Stomach smooth muscle (tissue), 2 donors: ENCODE measurements at regions not wholly inside any gene's neighbourhood (a gene's known extent, or its start where the extent isn't known, plus 50 kb on each side); places are given as distances from the start of the nearest gene placed in this dataset.
A peak's percentile ranks its signal among the peaks of the same experiment; 100 is the strongest.

Experiments used
- H3K27ac ChIP-seq: one replicate; pipeline ENCODE4 v1.7.0; 2013; ENCODE audit warnings: mild to moderate bottlenecking, low read length, inconsistent platforms
- H3K27me3 ChIP-seq, 2 donors: one replicate each; pipeline ENCODE4 v1.7.0; 2013; ENCODE audit warnings: low read length in 2 of 2; ENCODE audit not compliant: insufficient read depth in 2 of 2, control insufficient read depth in 1 of 2
- H3K36me3 ChIP-seq, 2 donors: one replicate each; pipeline ENCODE4 v1.7.0; 2013; ENCODE audit warnings: low read length in 2 of 2; ENCODE audit not compliant: control insufficient read depth in 2 of 2, insufficient read depth in 2 of 2
- H3K4me1 ChIP-seq: one replicate; pipeline ENCODE4 v1.7.0; 2013; ENCODE audit warnings: low read length; ENCODE audit not compliant: control insufficient read depth, insufficient read depth
- H3K4me3 ChIP-seq, 2 donors: one replicate each; pipeline ENCODE4 v1.7.0; 2013; ENCODE audit warnings: low read length in 2 of 2
- H3K9ac ChIP-seq, 2 donors: one replicate each; pipeline ENCODE4 v1.7.0; 2013; ENCODE audit warnings: low read length in 2 of 2, mild to moderate bottlenecking in 1 of 2
- H3K9me3 ChIP-seq, 2 donors: one replicate each; pipeline ENCODE4 v1.7.0; 2013; ENCODE audit warnings: low read length in 2 of 2; ENCODE audit not compliant: control insufficient read depth in 2 of 2
- donor health status: healthy.
- donor health status: Pancreatic carcinoma.

DNA sequence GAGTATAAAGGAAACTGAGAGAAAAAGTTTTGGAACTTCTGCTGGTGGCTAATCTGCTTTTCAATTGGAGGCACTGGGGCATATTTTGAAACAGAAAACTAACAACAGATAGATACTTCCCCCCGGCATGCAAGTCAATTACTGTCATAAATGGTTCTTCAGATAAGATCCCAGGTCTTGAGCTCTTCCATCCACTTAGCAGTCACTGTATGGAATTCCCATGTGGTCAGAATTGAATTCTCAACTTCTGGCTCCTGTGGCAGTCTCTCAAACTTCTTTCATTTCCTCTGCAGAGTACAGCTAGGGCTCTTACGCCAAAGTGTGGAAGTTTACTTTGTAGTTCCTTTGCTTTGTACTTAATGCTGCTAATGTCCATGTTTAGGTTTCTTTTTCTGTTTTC lies 452.2 kb downstream of the IPO8 start:
- no peaks in the 10 kb centered on the region for H3K9me3 ChIP-seq

GRCh38 chr12:30219047-30219446 lies 435.3 kb upstream of the TMTC1 start:
- Histone ChIP-seq H3K9me3 (no peaks in the 10 kb centered on the region), H3K4me3 (no peak overlapping the region), H3K27ac (no peak overlapping the region), H3K4me1 (no peaks in the 10 kb centered on the region), H3K9ac (no peak overlapping the region), H3K27me3 (no peaks in the 10 kb centered on the region), H3K36me3 (no peaks in the 10 kb centered on the region)

More for the DNA sequence above, 452.2 kb downstream of the IPO8 start:
- H3K36me3 ChIP-seq: no peaks in the 10 kb centered on the region
- no peak overlapping the region for H3K9ac ChIP-seq
- H3K27ac ChIP-seq: no peak overlapping the region
- no peaks in the 10 kb centered on the region for H3K4me1 ChIP-seq
- H3K4me3 ChIP-seq: no peak overlapping the region
- no peaks in the 10 kb centered on the region for H3K27me3 ChIP-seq

- no peaks in the 10 kb centered on the region for H3K9me3 ChIP-seq
- no peaks in the 10 kb centered on the region for H3K36me3 ChIP-seq
- H3K27me3 ChIP-seq: no peaks in the 10 kb centered on the region
- no peak overlapping the region for H3K27ac ChIP-seq
- H3K4me1 ChIP-seq: no peaks in the 10 kb centered on the region
- no peak overlapping the region for H3K9ac ChIP-seq
- no peak overlapping the region for H3K4me3 ChIP-seq
Measured at GRCh38 chr12:30218073-30218472, 434.3 kb upstream of the TMTC1 start.

DNA sequence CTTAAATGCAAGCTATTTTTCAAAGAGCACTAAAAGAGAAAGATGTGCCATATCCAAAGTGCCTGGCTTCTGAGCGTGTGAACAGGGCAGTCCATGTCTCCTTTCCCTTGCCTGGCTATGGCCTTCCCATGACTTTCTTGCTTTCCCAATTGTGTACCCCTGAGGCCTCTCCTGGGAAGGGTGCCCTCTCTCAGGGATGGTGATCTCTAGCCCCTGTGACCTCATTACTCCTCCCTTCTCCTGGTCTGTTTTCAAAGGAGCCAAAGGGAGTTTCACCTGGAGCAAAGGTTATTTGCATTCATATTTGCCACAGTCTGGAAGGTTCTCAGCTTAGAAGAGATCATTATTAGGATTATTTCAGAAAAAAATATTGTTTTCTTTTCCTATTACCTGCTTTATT lies 429.4 kb upstream of the TMTC1 start:
- Histone ChIP-seq H3K36me3 (no peaks in the 10 kb centered on the region), H3K9me3 (no peaks in the 10 kb centered on the region), H3K27me3 (no peaks in the 10 kb centered on the region), H3K4me3 (no peak overlapping the region), H3K27ac (no peak overlapping the region), H3K9ac (no peak overlapping the region), H3K4me1 (no peaks in the 10 kb centered on the region)

DNA sequence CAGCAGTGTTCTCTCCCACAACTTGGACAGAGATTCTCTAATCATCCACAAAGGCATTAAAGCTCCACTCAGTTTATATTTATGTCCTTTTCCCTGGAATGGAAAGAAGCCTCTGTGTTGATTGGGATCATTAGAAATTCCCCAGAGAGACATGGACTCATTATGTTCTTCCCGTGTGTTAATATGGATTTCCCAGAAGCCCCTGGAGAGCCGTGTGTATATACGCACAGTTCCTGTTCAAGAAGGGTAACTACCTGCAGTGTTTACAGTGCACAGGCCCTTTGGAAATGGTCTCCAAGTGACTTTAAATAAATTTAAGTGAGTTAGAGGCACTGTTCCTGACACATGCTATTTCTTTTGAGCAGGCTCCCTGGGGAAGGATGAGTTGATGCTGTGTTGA lies 428.0 kb upstream of the TMTC1 start:
- H3K27ac ChIP-seq: no peak overlapping the region
- H3K4me3 ChIP-seq: no peak overlapping the region
- H3K27me3 ChIP-seq: no peaks in the 10 kb centered on the region
- H3K9ac ChIP-seq: no peak overlapping the region
- H3K4me1 ChIP-seq: no peaks in the 10 kb centered on the region
- no peaks in the 10 kb centered on the region for H3K36me3 ChIP-seq
- H3K9me3 ChIP-seq: no peaks in the 10 kb centered on the region

DNA sequence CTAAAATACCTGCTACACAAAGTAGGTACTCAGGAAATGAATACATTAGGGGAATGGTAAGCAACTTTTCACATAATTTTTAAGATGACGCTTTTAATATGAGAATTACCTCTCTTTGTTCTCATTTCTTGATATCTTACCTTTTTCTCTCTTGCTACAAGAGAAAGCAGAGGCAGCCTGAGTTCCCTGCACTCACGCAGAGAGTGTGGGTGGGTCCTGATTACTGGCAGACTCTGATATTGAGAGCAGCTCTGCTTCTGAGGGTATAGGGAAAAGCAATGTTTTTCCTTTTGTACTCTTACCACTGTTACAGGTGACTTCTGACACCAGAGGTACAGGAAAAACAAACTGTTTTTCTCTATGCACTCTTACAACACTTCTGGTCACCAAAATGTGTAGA lies 420.2 kb upstream of the TMTC1 start:
- H3K4me1 ChIP-seq: peaks cover 11% of the 10 kb centered on the region
- no peak overlapping the region for H3K9ac ChIP-seq
- no peak overlapping the region for H3K27ac ChIP-seq
- H3K36me3 ChIP-seq: no peaks in the 10 kb centered on the region
- H3K9me3 ChIP-seq: no peaks in the 10 kb centered on the region
- H3K27me3 ChIP-seq: peaks cover 0 to 2% of the 10 kb centered on the region in 2 donors
- H3K4me3 ChIP-seq: no peak overlapping the region

GRCh38 chr12:30202521-30203254 lies 418.9 kb upstream of the TMTC1 start:
- Histone ChIP-seq H3K4me3 (no peak overlapping the region), H3K27me3 (peaks cover 0 to 2% of the 10 kb centered on the region in 2 donors), H3K36me3 (no peaks in the 10 kb centered on the region), H3K9ac (no peak overlapping the region), H3K9me3 (no peaks in the 10 kb centered on the region), H3K27ac (no peak overlapping the region), H3K4me1 (peaks cover 11% of the 10 kb centered on the region)

GRCh38 chr12:30201301-30202160 lies 417.8 kb upstream of the TMTC1 start:
- Histone ChIP-seq H3K9me3 (no peaks in the 10 kb centered on the region), H3K36me3 (no peaks in the 10 kb centered on the region), H3K27ac (no peak overlapping the region), H3K27me3 (peaks cover 0 to 2% of the 10 kb centered on the region in 2 donors), H3K9ac (no peak overlapping the region), H3K4me3 (peak overlapping the region; percentile 54 to 72), H3K4me1 (peaks cover 11% of the 10 kb centered on the region)

GRCh38 chr12:30200864-30201263 lies 417.1 kb upstream of the TMTC1 start:
- Histone ChIP-seq H3K4me3 (peak overlapping the region; percentile 54 to 72), H3K9ac (no peak overlapping the region), H3K27ac (no peak overlapping the region), H3K9me3 (no peaks in the 10 kb centered on the region), H3K4me1 (peaks cover 11% of the 10 kb centered on the region), H3K27me3 (peaks cover 0 to 2% of the 10 kb centered on the region in 2 donors), H3K36me3 (no peaks in the 10 kb centered on the region)

- H3K27ac ChIP-seq: no peak overlapping the region
- no peaks in the 10 kb centered on the region for H3K9me3 ChIP-seq
- no peaks in the 10 kb centered on the region for H3K36me3 ChIP-seq
- H3K4me3 ChIP-seq: no peak overlapping the region
- H3K9ac ChIP-seq: no peak overlapping the region
- H3K27me3 ChIP-seq: peaks cover 0 to 2% of the 10 kb centered on the region in 2 donors
- H3K4me1 ChIP-seq: peaks cover 11% of the 10 kb centered on the region
Measured at GRCh38 chr12:30197392-30198057, 413.8 kb upstream of the TMTC1 start.
